Endodermal cell (in vitro differentiated cells): ENCODE measurements at regions not wholly inside any gene's neighbourhood (a gene's known extent, or its start where the extent isn't known, plus 50 kb on each side); places are given as distances from the start of the nearest gene placed in this dataset.

Experiments used
- DNase-seq: peaks from one replicate; pipeline ENCODE4 v3.0.0-alpha.2; 2017
- H3K27ac ChIP-seq: 2 replicates; pipeline ENCODE4 v1.5.1; 2013; ENCODE audit warnings: mild to moderate bottlenecking, low read depth, low read length, moderate library complexity
- H3K27me3 ChIP-seq: 2 replicates; pipeline ENCODE4 v1.6.1; 2013; ENCODE audit warnings: mild to moderate bottlenecking, low read length, moderate library complexity; ENCODE audit not compliant: insufficient read depth, control insufficient read depth, poor library complexity, severe bottlenecking
- H3K36me3 ChIP-seq: 2 replicates; pipeline ENCODE4 v1.7.0; 2013; ENCODE audit warnings: mild to moderate bottlenecking, low read length, moderate library complexity; ENCODE audit not compliant: control insufficient read depth, insufficient read depth
- H3K4me1 ChIP-seq: one replicate; pipeline ENCODE4 v1.7.0; 2013; ENCODE audit warnings: low read length; ENCODE audit not compliant: control insufficient read depth, insufficient read depth
- H3K4me3 ChIP-seq: 2 replicates; pipeline ENCODE4 v1.5.1; 2013; ENCODE audit warnings: mild to moderate bottlenecking, low read length, moderate library complexity
- H3K9ac ChIP-seq: 2 replicates; pipeline ENCODE4 v1.6.1; 2013; ENCODE audit warnings: mild to moderate bottlenecking, low read length, moderate library complexity; ENCODE audit not compliant: poor library complexity, severe bottlenecking; ENCODE audit errors: extremely low read depth
- H3K9me3 ChIP-seq: 2 replicates; pipeline ENCODE4 v1.6.1; 2013; ENCODE audit warnings: mild to moderate bottlenecking, low read length, moderate library complexity; ENCODE audit not compliant: control insufficient read depth
- H3K27ac Mint-ChIP-seq: 2 replicates; pipeline ENCODE4 v1.8.0; 2020; ENCODE audit warnings: mixed read lengths
- H3K27me3 Mint-ChIP-seq: 2 replicates; pipeline ENCODE4 v1.8.0; 2021; ENCODE audit warnings: mild to moderate bottlenecking, mixed read lengths; ENCODE audit not compliant: insufficient read depth
- H3K36me3 Mint-ChIP-seq: 2 replicates; pipeline ENCODE4 v1.8.0; 2020; ENCODE audit warnings: low read depth, mixed read lengths
- H3K4me1 Mint-ChIP-seq: 2 replicates; pipeline ENCODE4 v1.8.0; 2020; ENCODE audit warnings: mixed read lengths
- H3K4me3 Mint-ChIP-seq: 2 replicates; pipeline ENCODE4 v1.8.0; 2020; ENCODE audit warnings: mild to moderate bottlenecking, moderate library complexity, mixed read lengths
- H3K9me3 Mint-ChIP-seq: 2 replicates; pipeline ENCODE4 v1.8.0; 2020; ENCODE audit warnings: mild to moderate bottlenecking, mixed read lengths
- WGBS, 2 experiments: methylation state at CpG; one replicate each; pipeline versions ENCODE4 v1.1.5 to v1.1.7; 2013; ENCODE audit warnings: missing lambda C conversion rate in 2 of 2, mixed read lengths in 1 of 2; ENCODE audit not compliant: insufficient coverage in 1 of 2, insufficient read length in 1 of 2; 5-methylcytosine and 5-hydroxymethylcytosine counted together
- TF ChIP-seq, protein P1 (sequence below): fragments of 200-600 bp; sonication (generic); conservative IDR thresholded peaks from 2 replicates; pipeline ENCODE4 v1.5.0; 2021; ENCODE audit warnings: antibody characterized with exemption, mild to moderate bottlenecking

DNA sequence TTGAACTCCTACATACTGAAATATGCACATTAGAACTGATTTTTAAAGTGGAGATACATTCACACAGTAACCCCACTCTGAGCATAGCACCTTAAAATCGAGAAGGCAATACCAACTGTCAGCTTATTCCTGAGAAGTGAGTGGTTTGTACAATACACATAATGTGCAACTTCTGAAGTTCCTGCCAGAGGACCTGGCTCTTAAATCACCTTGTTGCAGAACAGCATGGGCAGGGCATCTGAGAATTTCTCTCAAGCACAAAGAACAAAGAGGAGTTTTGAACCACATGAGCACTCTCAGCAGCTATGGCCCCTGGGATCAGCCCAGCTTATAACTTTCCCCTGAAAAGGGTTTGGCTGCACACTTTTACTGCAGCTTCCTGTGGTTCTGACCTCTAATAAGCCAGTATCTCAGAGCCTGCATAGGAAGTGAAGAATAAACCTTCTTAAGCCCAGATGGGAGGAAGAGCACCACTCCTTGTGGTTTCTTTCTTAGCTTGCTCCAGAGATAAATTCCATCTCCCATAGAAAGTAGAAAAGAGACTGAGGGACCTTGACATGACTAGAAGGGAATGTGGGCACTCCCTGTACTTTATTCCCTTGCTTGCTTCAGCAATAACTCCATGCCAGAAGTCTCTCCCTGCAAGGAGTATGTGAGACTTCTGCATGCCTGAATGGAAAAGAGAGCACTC is 862.3 kb downstream of the SUCLG1 start:
- Mint-ChIP-seq H3K36me3 (no peaks in the 10 kb centered on the region), H3K9me3 (peaks cover 8% of the 10 kb centered on the region), H3K4me1 (no peaks in the 10 kb centered on the region), H3K27me3 (no peaks in the 10 kb centered on the region), H3K27ac (no peak overlapping the region), H3K4me3 (no peak overlapping the region)
- H3K9me3 ChIP-seq = no peaks in the 10 kb centered on the region
- DNase-seq = no peak
- WGBS, 2 experiments = 92 to 100% methylated on average over 1 of the region's 1 CpG
- H3K27me3 ChIP-seq = no peaks in the 10 kb centered on the region
- no peak overlapping the region for H3K4me3 ChIP-seq
- H3K9ac ChIP-seq = no peak overlapping the region
- no peaks in the 10 kb centered on the region for H3K4me1 ChIP-seq
- TF ChIP-seq, protein P1, sequence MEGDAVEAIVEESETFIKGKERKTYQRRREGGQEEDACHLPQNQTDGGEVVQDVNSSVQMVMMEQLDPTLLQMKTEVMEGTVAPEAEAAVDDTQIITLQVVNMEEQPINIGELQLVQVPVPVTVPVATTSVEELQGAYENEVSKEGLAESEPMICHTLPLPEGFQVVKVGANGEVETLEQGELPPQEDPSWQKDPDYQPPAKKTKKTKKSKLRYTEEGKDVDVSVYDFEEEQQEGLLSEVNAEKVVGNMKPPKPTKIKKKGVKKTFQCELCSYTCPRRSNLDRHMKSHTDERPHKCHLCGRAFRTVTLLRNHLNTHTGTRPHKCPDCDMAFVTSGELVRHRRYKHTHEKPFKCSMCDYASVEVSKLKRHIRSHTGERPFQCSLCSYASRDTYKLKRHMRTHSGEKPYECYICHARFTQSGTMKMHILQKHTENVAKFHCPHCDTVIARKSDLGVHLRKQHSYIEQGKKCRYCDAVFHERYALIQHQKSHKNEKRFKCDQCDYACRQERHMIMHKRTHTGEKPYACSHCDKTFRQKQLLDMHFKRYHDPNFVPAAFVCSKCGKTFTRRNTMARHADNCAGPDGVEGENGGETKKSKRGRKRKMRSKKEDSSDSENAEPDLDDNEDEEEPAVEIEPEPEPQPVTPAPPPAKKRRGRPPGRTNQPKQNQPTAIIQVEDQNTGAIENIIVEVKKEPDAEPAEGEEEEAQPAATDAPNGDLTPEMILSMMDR = no peak
- no peak overlapping the region for H3K27ac ChIP-seq
- H3K36me3 ChIP-seq = no peaks in the 10 kb centered on the region

DNA sequence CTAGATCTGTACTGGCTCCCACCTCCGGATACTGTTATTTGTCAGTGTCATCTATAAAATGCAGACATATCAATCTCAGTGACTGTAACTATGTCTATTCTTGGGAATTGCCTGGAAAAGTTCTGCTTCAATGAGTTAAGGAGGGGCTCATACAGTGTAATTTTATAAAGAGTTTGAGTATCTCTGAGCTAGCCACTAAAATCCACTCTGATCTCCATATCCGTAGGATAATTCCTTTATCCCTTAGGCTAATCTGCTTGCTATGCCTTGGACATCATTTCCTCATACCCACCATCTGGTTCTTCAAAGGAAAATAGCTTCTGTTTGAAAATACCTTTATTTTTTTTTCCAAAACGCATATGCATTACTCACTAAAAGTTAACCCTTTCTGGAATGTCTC is 863.2 kb downstream of the SUCLG1 start:
- H3K9ac ChIP-seq = no peak overlapping the region
- Mint-ChIP-seq H3K27me3 (no peaks in the 10 kb centered on the region), H3K9me3 (peaks cover 8% of the 10 kb centered on the region), H3K4me3 (no peak overlapping the region), H3K27ac (no peak overlapping the region), H3K36me3 (no peaks in the 10 kb centered on the region), H3K4me1 (no peaks in the 10 kb centered on the region)
- TF ChIP-seq, protein P1 = no peak
- H3K27ac ChIP-seq = no peak overlapping the region
- H3K9me3 ChIP-seq = no peaks in the 10 kb centered on the region
- DNase-seq = no peak
- H3K4me1 ChIP-seq = no peaks in the 10 kb centered on the region
- no peaks in the 10 kb centered on the region for H3K27me3 ChIP-seq
- no peak overlapping the region for H3K4me3 ChIP-seq
- 90 to 92% methylated on average over 2 to 3 of the region's 3 CpGs for WGBS, 2 experiments
- H3K36me3 ChIP-seq = no peaks in the 10 kb centered on the region

DNA sequence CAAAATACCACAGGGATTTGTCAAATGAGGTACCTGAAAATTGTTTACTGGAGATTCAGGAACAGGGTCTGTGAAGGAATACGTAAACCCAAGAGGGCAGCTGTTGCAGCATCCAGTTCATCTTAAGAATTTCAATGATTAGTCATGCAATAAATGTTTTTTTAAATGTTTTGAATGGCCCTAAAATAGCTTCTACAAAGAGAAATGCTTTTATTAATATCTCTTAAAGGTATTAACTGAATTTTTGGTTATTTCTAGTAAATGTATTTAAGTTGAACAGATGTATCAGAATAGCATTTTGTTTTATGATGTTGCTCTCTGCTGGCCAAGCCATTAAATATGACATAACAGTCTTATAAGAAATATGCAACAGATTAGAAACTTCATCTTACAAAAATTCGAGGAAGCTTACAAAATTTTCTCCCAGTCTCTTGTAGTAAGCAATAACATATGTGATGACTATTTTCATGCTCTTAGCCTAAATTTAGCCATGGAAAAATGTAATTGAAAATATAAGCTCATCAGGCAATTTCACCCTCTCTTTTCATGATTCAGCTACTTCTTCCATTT is 863.9 kb downstream of the SUCLG1 start:
- Histone ChIP-seq H3K9ac (no peak overlapping the region), H3K27me3 (no peaks in the 10 kb centered on the region), H3K4me1 (no peaks in the 10 kb centered on the region), H3K4me3 (no peak overlapping the region), H3K9me3 (no peaks in the 10 kb centered on the region), H3K27ac (no peak overlapping the region), H3K36me3 (no peaks in the 10 kb centered on the region)
- WGBS, 2 experiments = 89 to 100% methylated on average over 1 to 2 of the region's 2 CpGs
- DNase-seq = no peak
- Mint-ChIP-seq H3K4me3 (no peak overlapping the region), H3K36me3 (no peaks in the 10 kb centered on the region), H3K9me3 (peaks cover 8% of the 10 kb centered on the region), H3K27me3 (no peaks in the 10 kb centered on the region), H3K4me1 (no peaks in the 10 kb centered on the region), H3K27ac (no peak overlapping the region)
- TF ChIP-seq, protein P1 = no peak
